Lower lobe of right lung (tissue), 2 donors: ENCODE measurements at regions not wholly inside any gene's neighbourhood (a gene's known extent, or its start where the extent isn't known, plus 50 kb on each side); places are given as distances from the start of the nearest gene placed in this dataset.

Experiments
- ATAC-seq, 2 donors: fragments of 200-7000 bp; cut with Tn5 transposase; one replicate each; pipeline ENCODE4 v1.9.1; 2020 to 2022; ENCODE audit warnings: mild to moderate bottlenecking in 2 of 2, moderate library complexity in 2 of 2
- DNase-seq: peaks from one replicate; pipeline ENCODE4 v3.0.0-alpha.2; 2020
- H3K27ac ChIP-seq: fragments of 200-600 bp; one replicate; pipeline ENCODE4 v1.8.0; 2022
- H3K27me3 ChIP-seq: fragments of 200-600 bp; one replicate; pipeline ENCODE4 v1.8.0; 2022; ENCODE audit warnings: low read depth
- H3K36me3 ChIP-seq: fragments of 200-600 bp; one replicate; pipeline ENCODE4 v1.8.0; 2022; ENCODE audit warnings: mild to moderate bottlenecking
- H3K4me1 ChIP-seq: fragments of 200-600 bp; one replicate; pipeline ENCODE4 v1.8.0; 2022
- H3K4me3 ChIP-seq: fragments of 200-600 bp; one replicate; pipeline ENCODE4 v1.8.0; 2022; ENCODE audit warnings: mild to moderate bottlenecking
- H3K9me3 ChIP-seq: fragments of 200-600 bp; one replicate; pipeline ENCODE4 v1.8.0; 2022
- intact Hi-C: fragments of 100-400 bp; cut with DNase I; formaldehyde crosslinking; loops from one replicate; pipeline ENCODE4 v1.11.0; 2022
- TF ChIP-seq, protein P1 (sequence below): fragments of 200-600 bp; IDR thresholded peaks from one replicate; pipeline ENCODE4 v1.8.0; 2022; ENCODE audit warnings: antibody characterized with exemption, mild to moderate bottlenecking
- donor health status: DM: no; HTN: yes; CAD: no; lungs with severe emphysema.

- no peaks in the 10 kb centered on the region for H3K4me1 ChIP-seq
- no peak overlapping the region for H3K27ac ChIP-seq
- ATAC-seq (no peak), DNase-seq (no peak)
- intact Hi-C loops = no loop called here
- H3K4me3 ChIP-seq = no peak overlapping the region
- no peaks in the 10 kb centered on the region for H3K9me3 ChIP-seq
- H3K27me3 ChIP-seq = no peaks in the 10 kb centered on the region
- TF ChIP-seq, protein P1, sequence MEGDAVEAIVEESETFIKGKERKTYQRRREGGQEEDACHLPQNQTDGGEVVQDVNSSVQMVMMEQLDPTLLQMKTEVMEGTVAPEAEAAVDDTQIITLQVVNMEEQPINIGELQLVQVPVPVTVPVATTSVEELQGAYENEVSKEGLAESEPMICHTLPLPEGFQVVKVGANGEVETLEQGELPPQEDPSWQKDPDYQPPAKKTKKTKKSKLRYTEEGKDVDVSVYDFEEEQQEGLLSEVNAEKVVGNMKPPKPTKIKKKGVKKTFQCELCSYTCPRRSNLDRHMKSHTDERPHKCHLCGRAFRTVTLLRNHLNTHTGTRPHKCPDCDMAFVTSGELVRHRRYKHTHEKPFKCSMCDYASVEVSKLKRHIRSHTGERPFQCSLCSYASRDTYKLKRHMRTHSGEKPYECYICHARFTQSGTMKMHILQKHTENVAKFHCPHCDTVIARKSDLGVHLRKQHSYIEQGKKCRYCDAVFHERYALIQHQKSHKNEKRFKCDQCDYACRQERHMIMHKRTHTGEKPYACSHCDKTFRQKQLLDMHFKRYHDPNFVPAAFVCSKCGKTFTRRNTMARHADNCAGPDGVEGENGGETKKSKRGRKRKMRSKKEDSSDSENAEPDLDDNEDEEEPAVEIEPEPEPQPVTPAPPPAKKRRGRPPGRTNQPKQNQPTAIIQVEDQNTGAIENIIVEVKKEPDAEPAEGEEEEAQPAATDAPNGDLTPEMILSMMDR = no peak
- H3K36me3 ChIP-seq = no peaks in the 10 kb centered on the region
These were observed 154.2 kb upstream of the KYNU start for GRCh38 chr2:142723236-142723635.

- Histone ChIP-seq H3K27me3 (no peaks in the 10 kb centered on the region), H3K4me1 (no peaks in the 10 kb centered on the region), H3K36me3 (no peaks in the 10 kb centered on the region), H3K27ac (no peak overlapping the region), H3K4me3 (no peak overlapping the region), H3K9me3 (no peaks in the 10 kb centered on the region)
- ATAC-seq (no peak), DNase-seq (no peak)
- intact Hi-C loops = no loop called here
- TF ChIP-seq, protein P1 = no peak
These were observed 154.9 kb upstream of the KYNU start for GRCh38 chr2:142722569-142722968.

- DNase-seq (no peak), ATAC-seq (no peak)
- intact Hi-C loops = no loop called here
- Histone ChIP-seq H3K4me1 (no peaks in the 10 kb centered on the region), H3K27ac (no peak overlapping the region), H3K27me3 (no peaks in the 10 kb centered on the region), H3K9me3 (no peaks in the 10 kb centered on the region), H3K36me3 (no peaks in the 10 kb centered on the region), H3K4me3 (no peak overlapping the region)
- TF ChIP-seq, protein P1 = no peak
These were observed 155.4 kb upstream of the KYNU start for GRCh38 chr2:142722086-142722485.

DNA sequence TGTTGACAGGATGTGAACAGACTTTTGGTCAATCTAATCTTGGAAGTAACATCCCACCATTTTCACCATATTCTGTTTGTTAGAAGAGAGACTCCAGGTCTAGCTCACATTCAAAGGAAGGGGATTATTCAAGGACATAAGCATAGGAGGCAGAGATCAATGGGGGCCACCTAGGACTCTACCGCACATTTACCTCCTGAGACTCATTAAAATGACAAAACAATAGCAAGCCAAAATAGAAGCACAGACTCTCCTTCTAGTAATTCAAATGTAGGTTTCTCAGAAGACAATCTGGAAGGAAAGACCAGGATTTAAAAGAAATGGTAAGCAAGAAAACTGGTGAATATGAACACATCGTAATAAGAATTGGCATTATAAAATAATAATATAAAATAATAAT lies 156.4 kb upstream of the KYNU start:
- ATAC-seq = no peak
- intact Hi-C loops = no loop called here
- Histone ChIP-seq H3K4me3 (no peak overlapping the region), H3K27me3 (no peaks in the 10 kb centered on the region), H3K27ac (no peak overlapping the region), H3K36me3 (no peaks in the 10 kb centered on the region), H3K9me3 (no peaks in the 10 kb centered on the region), H3K4me1 (no peaks in the 10 kb centered on the region)
- DNase-seq = no peak
- TF ChIP-seq, protein P1 = no peak

- Histone ChIP-seq H3K27me3 (no peaks in the 10 kb centered on the region), H3K9me3 (no peaks in the 10 kb centered on the region), H3K4me1 (no peaks in the 10 kb centered on the region), H3K4me3 (no peak overlapping the region), H3K27ac (no peak overlapping the region), H3K36me3 (no peaks in the 10 kb centered on the region)
- ATAC-seq (no peak), DNase-seq (no peak)
- intact Hi-C loops = no loop called here
- TF ChIP-seq, protein P1 = no peak
These were observed 158.8 kb upstream of the KYNU start for GRCh38 chr2:142718576-142719155.
